ENCODE measurements at regions not wholly inside any gene's neighbourhood (a gene's known extent, or its start where the extent isn't known, plus 50 kb on each side); places are given as distances from the start of the nearest gene placed in this dataset.

DNA sequence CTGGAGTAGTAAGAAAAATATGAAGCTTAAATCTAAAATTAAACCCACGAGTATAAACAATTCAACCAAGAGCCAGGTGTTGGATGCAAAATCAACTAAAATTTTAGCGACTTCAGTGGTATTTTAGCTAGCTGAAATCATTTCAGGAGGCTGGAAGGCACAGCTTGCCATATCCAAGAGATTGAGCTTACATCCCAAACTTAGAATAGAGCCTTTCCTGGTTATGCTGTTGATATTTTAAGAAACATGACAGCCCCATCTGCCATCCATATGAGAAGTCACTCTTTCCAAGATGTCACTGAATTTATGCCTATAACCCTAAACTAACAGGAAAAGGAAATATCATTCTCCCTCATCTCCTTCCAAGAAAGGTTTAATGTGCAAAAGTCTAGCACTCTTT is 334.0 kb downstream of the KCNA4 start:
- ATAC-seq (ENCODE audit: poor library complexity) (no peak), DNase-seq (no peak)
- intact Hi-C loops (cut with DNase I, micrococcal nuclease): no loop called here
- Mint-ChIP-seq H3K27me3 (no peaks in the 10 kb centered on the region), H3K36me3 (ENCODE audit: low read depth) (no peaks in the 10 kb centered on the region), H3K27ac (no peak overlapping the region), H3K4me1 (ENCODE audit: low read depth) (no peaks in the 10 kb centered on the region), H3K9me3 (peaks cover 8% of the 10 kb centered on the region), H3K4me3 (no peak overlapping the region)
- H3K27me3 ChIP-seq (ENCODE audit: control insufficient read depth in 1 of 2, insufficient read depth in 2 of 2, low read length in 2 of 2): no peaks in the 10 kb centered on the region
- TF ChIP-seq, protein P1, sequence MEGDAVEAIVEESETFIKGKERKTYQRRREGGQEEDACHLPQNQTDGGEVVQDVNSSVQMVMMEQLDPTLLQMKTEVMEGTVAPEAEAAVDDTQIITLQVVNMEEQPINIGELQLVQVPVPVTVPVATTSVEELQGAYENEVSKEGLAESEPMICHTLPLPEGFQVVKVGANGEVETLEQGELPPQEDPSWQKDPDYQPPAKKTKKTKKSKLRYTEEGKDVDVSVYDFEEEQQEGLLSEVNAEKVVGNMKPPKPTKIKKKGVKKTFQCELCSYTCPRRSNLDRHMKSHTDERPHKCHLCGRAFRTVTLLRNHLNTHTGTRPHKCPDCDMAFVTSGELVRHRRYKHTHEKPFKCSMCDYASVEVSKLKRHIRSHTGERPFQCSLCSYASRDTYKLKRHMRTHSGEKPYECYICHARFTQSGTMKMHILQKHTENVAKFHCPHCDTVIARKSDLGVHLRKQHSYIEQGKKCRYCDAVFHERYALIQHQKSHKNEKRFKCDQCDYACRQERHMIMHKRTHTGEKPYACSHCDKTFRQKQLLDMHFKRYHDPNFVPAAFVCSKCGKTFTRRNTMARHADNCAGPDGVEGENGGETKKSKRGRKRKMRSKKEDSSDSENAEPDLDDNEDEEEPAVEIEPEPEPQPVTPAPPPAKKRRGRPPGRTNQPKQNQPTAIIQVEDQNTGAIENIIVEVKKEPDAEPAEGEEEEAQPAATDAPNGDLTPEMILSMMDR (IDR thresholded peaks at IDR 0.05): no peak
- no peak overlapping the region for H3K27ac ChIP-seq (ENCODE audit: low read depth in 1 of 2, low read length in 2 of 2)
- H3K4me1 ChIP-seq (ENCODE audit: insufficient read depth, low read length): no peaks in the 10 kb centered on the region
- CTCF ChIA-PET: no interaction called here
- H3K4me3 ChIP-seq (ENCODE audit: low read length): no peak overlapping the region
- H3K9me3 ChIP-seq (ENCODE audit: control insufficient read depth in 1 of 2, insufficient read depth in 1 of 2, low read length in 2 of 2): peaks cover 0 to 3% of the 10 kb centered on the region in 2 experiments
- H3K36me3 ChIP-seq (ENCODE audit: insufficient read depth, low read length): no peaks in the 10 kb centered on the region
- POLR2A ChIA-PET: no interaction called here

DNA sequence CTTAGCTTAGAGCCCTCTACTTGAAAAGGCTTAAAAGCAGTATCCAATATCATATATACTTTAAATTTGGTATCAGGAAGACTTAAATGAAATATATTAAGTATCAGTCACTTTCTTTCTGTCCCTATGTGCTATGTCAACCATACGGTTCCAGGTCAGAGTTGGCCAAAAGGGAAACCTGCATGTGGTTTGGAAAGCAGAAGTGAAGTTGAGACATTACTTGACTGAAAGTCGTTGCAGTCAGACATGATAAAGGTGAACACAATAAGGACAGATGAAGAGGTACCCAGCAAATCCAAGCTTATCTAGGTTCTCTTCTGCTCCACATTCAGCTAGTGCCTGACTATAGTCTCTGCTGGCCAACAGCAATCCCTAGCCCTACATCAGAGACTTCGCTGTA is 336.8 kb downstream of the KCNA4 start:
- Mint-ChIP-seq H3K4me3 (no peak overlapping the region), H3K27ac (no peak overlapping the region), H3K36me3 (ENCODE audit: low read depth) (no peaks in the 10 kb centered on the region), H3K27me3 (no peaks in the 10 kb centered on the region), H3K4me1 (ENCODE audit: low read depth) (no peaks in the 10 kb centered on the region), H3K9me3 (peaks cover 9% of the 10 kb centered on the region)
- POLR2A ChIA-PET: no interaction called here
- DNase-seq (no peak), ATAC-seq (ENCODE audit: poor library complexity) (no peak)
- Histone ChIP-seq H3K27me3 (ENCODE audit: control insufficient read depth in 1 of 2, insufficient read depth in 2 of 2, low read length in 2 of 2) (no peaks in the 10 kb centered on the region), H3K4me1 (ENCODE audit: insufficient read depth, low read length) (no peaks in the 10 kb centered on the region), H3K36me3 (ENCODE audit: insufficient read depth, low read length) (no peaks in the 10 kb centered on the region), H3K9me3 (ENCODE audit: control insufficient read depth in 1 of 2, insufficient read depth in 1 of 2, low read length in 2 of 2) (peaks cover 0 to 3% of the 10 kb centered on the region in 2 experiments), H3K4me3 (ENCODE audit: low read length) (no peak overlapping the region), H3K27ac (ENCODE audit: low read depth in 1 of 2, low read length in 2 of 2) (no peak overlapping the region)
- CTCF ChIA-PET: no interaction called here
- intact Hi-C loops (cut with DNase I, micrococcal nuclease): no loop called here
- TF ChIP-seq, protein P1 (IDR thresholded peaks at IDR 0.05): no peak

DNA sequence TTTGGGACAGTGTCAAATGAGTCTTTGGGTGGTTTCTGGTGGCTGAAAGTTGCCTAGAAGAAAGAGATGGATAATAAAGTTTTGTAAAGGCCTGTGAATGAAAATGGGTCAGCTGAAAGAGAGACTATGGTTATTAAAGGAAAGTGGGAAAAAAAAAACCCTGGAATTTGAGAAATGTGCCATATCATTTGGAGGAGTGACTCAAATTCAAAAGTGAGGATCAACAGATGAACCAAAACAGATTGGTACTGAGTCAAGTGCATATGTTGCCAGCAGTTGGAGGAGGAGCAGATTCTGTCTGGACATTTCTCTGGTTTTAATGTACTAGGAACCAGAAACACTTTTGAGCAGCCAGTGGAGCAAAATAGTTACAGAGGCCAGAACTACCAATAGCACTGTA is 339.8 kb downstream of the KCNA4 start:
- CTCF ChIA-PET: no interaction called here
- POLR2A ChIA-PET: no interaction called here
- ATAC-seq (ENCODE audit: poor library complexity) (no peak), DNase-seq (no peak)
- Histone ChIP-seq H3K4me3 (ENCODE audit: low read length) (no peak overlapping the region), H3K4me1 (ENCODE audit: insufficient read depth, low read length) (no peaks in the 10 kb centered on the region), H3K36me3 (ENCODE audit: insufficient read depth, low read length) (no peaks in the 10 kb centered on the region), H3K27ac (ENCODE audit: low read depth in 1 of 2, low read length in 2 of 2) (no peak overlapping the region), H3K27me3 (ENCODE audit: control insufficient read depth in 1 of 2, insufficient read depth in 2 of 2, low read length in 2 of 2) (no peaks in the 10 kb centered on the region), H3K9me3 (ENCODE audit: control insufficient read depth in 1 of 2, insufficient read depth in 1 of 2, low read length in 2 of 2) (no peaks in the 10 kb centered on the region)
- intact Hi-C loops (cut with DNase I, micrococcal nuclease): no loop called here
- H3K27me3 Mint-ChIP-seq: no peaks in the 10 kb centered on the region
- TF ChIP-seq, protein P1 (IDR thresholded peaks at IDR 0.05): no peak
- no peaks in the 10 kb centered on the region for H3K4me1 Mint-ChIP-seq (ENCODE audit: low read depth)
- no peak overlapping the region for H3K4me3 Mint-ChIP-seq
- no peaks in the 10 kb centered on the region for H3K36me3 Mint-ChIP-seq (ENCODE audit: low read depth)
- H3K27ac Mint-ChIP-seq: no peak overlapping the region
- peaks cover 13% of the 10 kb centered on the region for H3K9me3 Mint-ChIP-seq

All from CD4-positive, alpha-beta T cell (primary cell).